ENCODE measurements at regions not wholly inside any gene's neighbourhood (a gene's known extent, or its start where the extent isn't known, plus 50 kb on each side); places are given as distances from the start of the nearest gene placed in this dataset.

- TF ChIP-seq, protein P1, sequence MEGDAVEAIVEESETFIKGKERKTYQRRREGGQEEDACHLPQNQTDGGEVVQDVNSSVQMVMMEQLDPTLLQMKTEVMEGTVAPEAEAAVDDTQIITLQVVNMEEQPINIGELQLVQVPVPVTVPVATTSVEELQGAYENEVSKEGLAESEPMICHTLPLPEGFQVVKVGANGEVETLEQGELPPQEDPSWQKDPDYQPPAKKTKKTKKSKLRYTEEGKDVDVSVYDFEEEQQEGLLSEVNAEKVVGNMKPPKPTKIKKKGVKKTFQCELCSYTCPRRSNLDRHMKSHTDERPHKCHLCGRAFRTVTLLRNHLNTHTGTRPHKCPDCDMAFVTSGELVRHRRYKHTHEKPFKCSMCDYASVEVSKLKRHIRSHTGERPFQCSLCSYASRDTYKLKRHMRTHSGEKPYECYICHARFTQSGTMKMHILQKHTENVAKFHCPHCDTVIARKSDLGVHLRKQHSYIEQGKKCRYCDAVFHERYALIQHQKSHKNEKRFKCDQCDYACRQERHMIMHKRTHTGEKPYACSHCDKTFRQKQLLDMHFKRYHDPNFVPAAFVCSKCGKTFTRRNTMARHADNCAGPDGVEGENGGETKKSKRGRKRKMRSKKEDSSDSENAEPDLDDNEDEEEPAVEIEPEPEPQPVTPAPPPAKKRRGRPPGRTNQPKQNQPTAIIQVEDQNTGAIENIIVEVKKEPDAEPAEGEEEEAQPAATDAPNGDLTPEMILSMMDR (IDR thresholded peaks at IDR 0.05; ENCODE audit: low read length, missing control alignments), result no peak
- no peak overlapping the region for H3K4me3 ChIP-seq (replicated peaks; ENCODE audit: low read depth, low read length)
- DNase-seq (ENCODE audit: low read depth), result no peak
These were observed 165.6 kb downstream of the FOXA2 start for GRCh38 chr20:22418738-22419137.

- TF ChIP-seq, protein P1 (IDR thresholded peaks at IDR 0.05; ENCODE audit: low read length, missing control alignments), result no peak
- no peak overlapping the region for H3K4me3 ChIP-seq (replicated peaks; ENCODE audit: low read depth, low read length)
- peak; percentile 79 for DNase-seq (ENCODE audit: low read depth)
These were observed 170.0 kb downstream of the FOXA2 start for GRCh38 chr20:22414305-22414742.

- H3K4me3 ChIP-seq (replicated peaks; ENCODE audit: low read depth, low read length), result no peak overlapping the region
- no peak for DNase-seq (ENCODE audit: low read depth)
- TF ChIP-seq, protein P1 (IDR thresholded peaks at IDR 0.05; ENCODE audit: low read length, missing control alignments), result no peak
These were observed 171.1 kb downstream of the FOXA2 start for GRCh38 chr20:22412977-22413868.

DNA sequence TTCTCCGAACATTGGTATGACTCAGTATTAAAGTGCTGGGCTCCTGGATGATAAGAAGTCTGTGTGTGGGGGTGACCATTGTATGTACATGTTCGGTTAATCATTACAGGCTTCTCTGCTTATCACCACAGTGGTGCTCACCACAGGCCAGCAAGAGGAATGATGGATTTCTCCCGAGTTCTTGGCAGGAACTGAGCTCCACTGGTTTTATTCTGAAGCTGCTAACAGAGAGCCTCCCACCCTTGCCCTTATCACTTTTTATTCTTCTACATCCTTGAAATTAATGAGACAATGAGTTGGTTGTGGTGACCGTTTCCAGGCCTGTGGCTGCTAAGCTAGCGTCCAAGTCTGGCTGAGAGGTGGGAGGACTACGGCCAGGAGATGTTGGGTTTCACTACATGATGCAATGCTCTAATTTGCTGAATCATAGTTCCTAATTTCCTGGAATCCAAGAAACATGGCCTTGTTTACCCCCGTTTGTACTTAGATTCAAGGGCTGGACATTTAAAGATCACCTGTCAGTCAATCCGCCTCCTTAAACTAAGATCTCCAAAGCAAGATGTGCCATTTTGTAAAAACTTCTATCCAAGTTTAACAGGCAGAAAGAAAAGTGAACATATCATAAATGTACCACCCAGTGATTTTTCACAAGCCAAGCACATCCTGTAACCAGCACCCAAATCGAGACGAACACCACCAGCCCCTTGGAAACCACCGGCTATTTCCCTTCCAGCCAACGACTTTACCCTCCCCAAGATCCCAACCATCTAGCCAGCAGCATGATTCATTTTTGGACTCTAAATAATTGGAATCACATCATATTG lies 172.5 kb downstream of the FOXA2 start:
- no peak overlapping the region for H3K4me3 ChIP-seq (replicated peaks; ENCODE audit: low read depth, low read length)
- peak; percentile 97 for DNase-seq (ENCODE audit: low read depth)
- TF ChIP-seq, protein P1 (IDR thresholded peaks at IDR 0.05; ENCODE audit: low read length, missing control alignments), result no peak

- DNase-seq (ENCODE audit: low read depth), result no peak
- no peak overlapping the region for H3K4me3 ChIP-seq (replicated peaks; ENCODE audit: low read depth, low read length)
- TF ChIP-seq, protein P1 (IDR thresholded peaks at IDR 0.05; ENCODE audit: low read length, missing control alignments), result no peak
These were observed 173.1 kb downstream of the FOXA2 start for GRCh38 chr20:22411286-22411626.

DNA sequence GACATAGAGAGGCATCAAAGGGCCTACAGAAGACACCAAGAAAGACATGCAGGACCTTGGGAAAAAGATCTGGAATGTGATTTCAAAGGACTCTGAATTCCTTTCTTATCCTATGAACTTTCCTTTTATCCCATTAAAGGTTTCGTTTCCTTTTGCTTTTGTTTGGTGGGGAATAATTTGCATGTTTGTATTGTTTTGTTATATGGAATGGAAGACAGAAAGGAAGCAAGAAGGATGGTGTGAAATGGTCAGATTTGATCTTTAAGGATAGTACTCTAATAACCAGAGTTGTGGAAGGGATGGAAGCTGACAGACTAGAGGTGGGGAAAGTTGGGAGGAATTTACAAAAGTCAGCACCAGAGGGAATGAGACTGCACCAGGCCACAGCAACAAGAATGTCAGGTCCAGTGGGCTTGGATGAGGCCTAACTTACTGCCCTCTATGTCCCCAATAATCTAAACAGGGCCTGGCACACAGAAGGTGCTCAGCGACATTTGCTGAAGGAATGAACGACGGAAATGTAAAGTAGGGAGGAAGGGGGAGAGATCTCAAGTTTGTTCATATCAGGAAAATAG lies 173.7 kb downstream of the FOXA2 start:
- no peak overlapping the region for H3K4me3 ChIP-seq (replicated peaks; ENCODE audit: low read depth, low read length)
- TF ChIP-seq, protein P1 (IDR thresholded peaks at IDR 0.05; ENCODE audit: low read length, missing control alignments), result no peak
- no peak for DNase-seq (ENCODE audit: low read depth)

Measured in fibroblast of pulmonary artery (primary cell).